ENCODE measurements at regions not wholly inside any gene's neighbourhood (a gene's known extent, or its start where the extent isn't known, plus 50 kb on each side); places are given as distances from the start of the nearest gene placed in this dataset.

GRCh38 chr2:67499989-67500388 is 102.9 kb downstream of the ETAA1 start:
- no peak for TF ChIP-seq CTCF (IDR thresholded peaks at IDR 0.05; ENCODE audit: low read depth, low read length, missing input control)
- TF ChIP-seq ATF3 (IDR thresholded peaks at IDR 0.05) = no peak
- no peak for TF ChIP-seq ZBTB33 (IDR thresholded peaks at IDR 0.05)
- no peak for TF ChIP-seq MAX (IDR thresholded peaks at IDR 0.05)
- TF ChIP-seq RXRA (IDR thresholded peaks at IDR 0.05) = no peak
- no peak for TF ChIP-seq EGR1 (IDR thresholded peaks at IDR 0.05; ENCODE audit: low read depth in 2 of 2)
- no peak for TF ChIP-seq REST (IDR thresholded peaks at IDR 0.05)
- TF ChIP-seq RAD21 (IDR thresholded peaks at IDR 0.05) = no peak
